GM18907 (cell line): ENCODE measurements at regions not wholly inside any gene's neighbourhood (a gene's known extent, or its start where the extent isn't known, plus 50 kb on each side); places are given as distances from the start of the nearest gene placed in this dataset.
A peak's percentile ranks its signal among the peaks of the same experiment; 100 is the strongest.
"Not testable (repeated sequence)": the region's sequence is repeated elsewhere in the genome, so short reads cannot be mapped to it uniquely, and the experiment has no call there.

Experiments
- ATAC-seq: cut with Tn5 transposase; IDR thresholded peaks from one replicate; pipeline ENCODE4 v1.9.1; 2021; ENCODE audit warnings: mild to moderate bottlenecking, moderate library complexity; ENCODE audit not compliant: unreplicated experiment

DNA sequence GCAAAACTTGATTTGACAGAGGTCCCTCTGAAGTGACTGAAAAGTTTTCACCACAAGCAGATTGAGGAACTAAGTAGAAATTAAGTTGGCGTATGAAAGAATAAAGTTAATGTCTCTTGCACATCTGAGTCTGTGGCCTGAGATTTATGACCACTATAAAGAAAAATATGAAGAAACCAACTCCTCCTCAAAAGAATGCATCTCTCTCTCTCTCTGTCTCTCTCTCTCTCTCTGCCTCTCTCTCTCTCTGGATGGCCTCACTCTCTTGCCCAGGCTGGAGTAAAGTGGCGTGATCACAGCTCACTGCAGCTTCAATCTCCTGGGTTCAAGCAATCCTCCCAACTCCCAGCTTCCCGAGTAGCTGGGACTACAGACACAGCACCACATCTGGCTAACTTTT lies 55.2 kb downstream of the RPL22L1 start:
- no peak for ATAC-seq

DNA sequence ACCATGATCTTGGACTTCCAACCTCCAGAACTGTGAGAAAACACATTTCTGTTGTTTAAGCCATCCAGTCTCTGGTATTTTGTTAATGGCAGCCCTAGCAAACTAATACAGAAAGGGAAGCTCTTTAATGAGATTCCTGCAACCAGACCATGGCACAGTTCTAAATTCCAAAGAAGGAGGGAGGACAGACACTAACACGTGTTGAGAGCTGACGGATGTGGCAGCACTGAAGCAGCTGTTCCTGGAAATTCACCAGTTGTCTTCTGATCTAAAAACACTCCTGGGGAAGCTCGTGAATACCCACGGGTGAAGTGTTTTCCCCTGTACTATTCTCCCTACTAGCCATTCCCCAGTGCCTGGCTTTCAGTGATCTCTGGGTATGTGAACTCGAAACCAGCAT lies 56.7 kb downstream of the RPL22L1 start:
- ATAC-seq: no peak

DNA sequence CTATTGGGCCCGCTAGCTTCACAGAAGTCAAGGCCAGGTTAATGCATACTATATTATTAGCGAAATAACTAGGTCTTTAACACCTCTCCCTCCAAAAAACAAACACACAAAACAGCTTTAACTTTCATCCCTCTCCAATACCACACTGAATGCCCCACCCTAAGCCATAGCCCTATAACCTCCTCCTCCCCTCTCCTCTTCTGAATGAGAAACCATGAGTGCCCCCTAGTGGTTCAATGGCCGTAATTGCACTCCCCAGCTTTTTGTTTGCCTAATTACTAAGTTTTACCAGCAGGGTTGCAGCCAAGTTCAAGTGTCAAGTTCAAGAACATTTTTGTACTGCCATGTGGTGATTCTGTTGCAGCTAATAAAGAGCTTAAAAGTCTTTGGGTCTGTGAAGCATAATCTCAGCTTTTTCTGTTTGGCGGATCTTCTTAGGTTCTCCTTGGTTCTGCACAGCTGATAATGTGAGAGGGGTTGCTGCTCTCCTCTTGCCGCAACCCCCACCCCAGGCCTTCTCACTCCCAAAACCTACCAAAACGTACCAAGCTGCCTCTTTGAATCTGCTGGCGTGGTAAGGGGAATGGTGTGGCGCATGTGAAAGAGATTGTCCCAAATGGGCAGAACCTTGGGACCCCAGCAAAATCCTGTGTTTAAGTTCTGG lies 57.9 kb downstream of the RPL22L1 start:
- ATAC-seq: peak; percentile 82

DNA sequence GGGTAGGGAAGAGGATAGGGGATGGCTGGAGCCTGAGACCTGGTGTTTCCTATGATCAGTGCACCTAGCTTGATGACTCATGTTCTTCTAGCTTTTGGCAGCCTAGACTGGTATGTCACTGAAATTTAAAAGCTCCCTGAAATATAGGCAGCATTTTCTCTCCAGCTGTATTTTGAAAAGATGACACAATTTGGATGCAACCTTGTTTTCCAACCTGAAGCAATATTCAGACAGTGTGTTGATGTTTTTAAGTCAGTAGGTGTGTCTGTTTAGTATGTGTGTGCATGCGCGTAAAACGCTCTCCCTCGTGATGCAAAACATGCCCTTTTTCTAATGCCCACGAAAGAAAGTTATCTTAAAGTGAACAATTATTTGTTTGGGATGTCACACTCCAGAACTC lies 58.5 kb downstream of the RPL22L1 start:
- ATAC-seq: no peak

DNA sequence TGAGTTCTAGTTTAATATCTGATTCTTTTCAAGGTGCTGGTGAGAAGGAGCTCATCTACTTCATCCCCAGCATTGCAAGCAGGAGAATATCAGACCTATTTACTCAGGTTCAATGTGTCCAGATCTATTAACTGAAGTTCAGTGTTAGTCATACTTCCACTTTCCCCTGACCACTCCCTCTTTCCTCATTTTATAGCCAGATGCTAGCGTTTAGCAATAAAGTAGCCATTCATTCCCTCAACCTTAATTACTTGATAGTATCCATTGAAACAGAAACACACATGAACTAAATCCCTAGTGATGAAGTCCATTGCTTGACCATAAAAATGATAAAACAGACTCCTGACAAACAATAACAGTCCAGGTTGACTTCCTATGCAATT lies 60.0 kb downstream of the RPL22L1 start:
- no peak for ATAC-seq

DNA sequence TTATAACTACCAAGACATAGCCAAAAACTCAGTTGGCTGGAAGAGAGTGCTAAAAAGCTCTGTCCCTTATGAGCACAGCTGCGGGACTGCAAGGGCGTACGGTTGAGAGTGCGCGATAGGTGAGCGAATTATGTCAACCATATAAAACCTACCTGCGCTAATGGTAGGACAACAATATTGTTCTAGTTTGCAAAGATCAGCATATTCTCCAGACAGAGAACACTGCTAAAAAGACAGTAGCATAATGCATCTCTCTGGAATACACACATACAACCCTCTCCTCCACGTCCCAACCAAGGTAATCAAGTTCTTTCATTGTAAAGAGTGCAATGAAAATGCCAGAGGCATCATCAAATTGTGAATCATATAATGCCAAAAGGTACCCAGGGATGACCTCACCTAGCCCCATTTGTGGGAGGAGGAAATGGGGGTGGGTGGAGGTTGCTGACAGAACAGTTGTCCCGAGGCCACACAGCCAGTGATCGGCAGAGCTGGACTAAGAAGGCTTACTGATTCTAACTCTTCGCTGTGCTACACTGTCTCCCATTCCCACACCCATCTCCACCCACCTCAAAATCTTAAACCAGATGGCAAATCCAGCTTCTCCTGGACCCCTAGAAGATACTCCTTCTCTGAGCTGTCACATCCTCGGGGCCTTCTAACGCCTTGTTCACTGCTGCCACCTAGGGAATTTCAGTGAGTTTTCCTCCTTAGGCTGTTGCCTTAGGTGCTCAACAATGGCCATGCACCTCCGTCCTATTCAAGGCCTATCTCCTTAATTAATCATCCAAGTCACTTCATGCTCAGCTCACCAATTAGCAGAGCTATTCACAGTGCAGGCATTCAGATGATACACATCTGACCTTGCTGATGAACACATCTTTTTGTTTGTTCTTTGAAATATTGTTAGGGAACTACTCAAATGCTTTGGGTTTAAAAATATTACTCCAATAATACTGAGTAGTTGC lies 60.7 kb downstream of the RPL22L1 start:
- ATAC-seq: no peak

DNA sequence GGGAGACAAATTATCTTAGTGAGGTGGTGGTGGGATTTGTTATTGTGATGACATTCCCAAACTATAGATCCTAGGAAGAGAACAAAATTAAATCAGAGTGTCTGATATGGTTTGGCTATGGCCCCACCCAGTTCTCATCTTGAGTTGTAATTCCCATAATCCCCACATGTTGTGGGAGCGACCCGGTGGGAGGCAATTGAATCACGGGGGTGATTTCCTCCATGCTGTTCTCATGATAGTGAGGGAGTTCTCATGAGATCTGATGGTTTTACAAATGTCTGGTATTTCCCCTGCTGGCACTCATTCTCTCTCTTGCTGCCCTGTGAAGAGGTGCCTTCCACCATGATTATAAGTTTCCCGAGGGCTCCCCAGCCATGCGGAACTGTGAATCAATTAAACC lies 62.0 kb downstream of the RPL22L1 start:
- ATAC-seq: no peak

DNA sequence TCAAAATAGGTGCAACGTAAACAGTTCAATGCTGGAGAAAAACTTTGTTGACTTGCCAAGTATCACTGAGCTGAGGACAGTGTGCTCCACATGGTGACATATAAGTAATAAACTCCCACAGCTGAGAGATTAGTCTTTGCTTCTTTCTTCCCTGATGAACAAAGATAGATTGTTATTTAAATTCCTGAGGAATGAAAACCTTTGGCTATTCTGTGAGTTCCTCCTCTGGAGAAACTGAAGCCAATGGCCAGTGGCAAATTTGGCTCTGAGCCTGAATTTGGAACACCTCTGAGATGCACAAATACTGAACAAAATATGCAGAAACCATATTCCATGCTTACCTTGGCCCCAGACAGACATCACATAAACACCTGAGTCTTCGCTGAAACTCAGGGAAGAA lies 63.3 kb downstream of the RPL22L1 start:
- ATAC-seq: no peak

DNA sequence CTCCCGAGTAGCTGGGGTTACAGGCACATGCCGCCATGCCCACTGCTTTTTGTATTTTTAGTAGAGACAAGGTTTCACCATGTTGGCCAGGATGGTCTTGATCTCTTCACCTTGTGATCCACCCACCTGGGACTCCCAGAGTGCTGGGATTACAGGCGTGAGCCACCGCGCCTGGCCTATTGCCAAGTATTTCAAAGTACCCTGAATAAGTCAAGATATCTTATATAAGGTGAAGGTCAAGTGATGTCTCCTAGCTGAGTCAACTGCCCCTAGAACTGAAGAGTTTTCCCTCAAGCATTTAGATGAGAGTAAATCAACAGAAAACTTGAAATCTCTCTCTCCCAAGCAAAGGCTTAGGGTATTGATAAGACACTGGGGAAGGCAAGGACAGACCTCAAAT lies 63.9 kb downstream of the RPL22L1 start:
- ATAC-seq: no peak

DNA sequence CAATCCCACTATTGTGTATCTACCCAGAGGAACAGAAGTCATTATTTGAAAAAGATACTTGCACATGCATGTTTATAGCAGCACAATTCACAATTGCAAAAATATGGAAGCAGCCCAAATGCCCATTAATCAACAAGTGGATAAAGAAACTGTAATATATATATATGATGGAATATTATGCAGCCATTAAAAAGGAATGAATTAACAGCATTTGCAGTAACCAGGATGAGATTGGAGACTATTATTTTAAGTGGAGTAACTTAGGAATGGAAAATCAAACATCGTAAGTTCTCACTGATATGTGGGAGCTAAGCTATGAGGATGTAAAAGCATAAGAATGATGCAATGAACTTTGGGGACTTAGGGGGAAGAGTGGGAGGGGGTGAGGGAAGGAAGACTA lies 64.7 kb downstream of the RPL22L1 start:
- ATAC-seq: not testable (repeated sequence)

DNA sequence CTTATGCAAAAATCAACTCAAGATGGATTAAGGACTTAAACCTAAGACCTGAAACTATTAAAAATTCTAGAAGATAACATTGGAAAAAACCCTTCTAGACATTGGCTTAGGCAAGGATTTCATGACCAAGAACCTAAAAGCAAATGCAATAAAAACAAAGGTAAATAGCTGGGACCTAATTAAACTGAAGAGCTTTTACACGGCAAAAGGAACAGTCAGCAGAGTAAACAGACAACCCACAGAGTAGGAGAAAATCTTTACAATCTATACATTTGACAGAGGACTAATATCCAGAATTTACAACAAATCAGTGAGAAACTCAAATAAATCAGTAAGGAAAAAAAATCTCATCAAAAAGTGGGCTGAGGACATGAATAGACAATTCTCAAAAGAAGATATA lies 65.4 kb downstream of the RPL22L1 start:
- ATAC-seq: not testable (repeated sequence)

DNA sequence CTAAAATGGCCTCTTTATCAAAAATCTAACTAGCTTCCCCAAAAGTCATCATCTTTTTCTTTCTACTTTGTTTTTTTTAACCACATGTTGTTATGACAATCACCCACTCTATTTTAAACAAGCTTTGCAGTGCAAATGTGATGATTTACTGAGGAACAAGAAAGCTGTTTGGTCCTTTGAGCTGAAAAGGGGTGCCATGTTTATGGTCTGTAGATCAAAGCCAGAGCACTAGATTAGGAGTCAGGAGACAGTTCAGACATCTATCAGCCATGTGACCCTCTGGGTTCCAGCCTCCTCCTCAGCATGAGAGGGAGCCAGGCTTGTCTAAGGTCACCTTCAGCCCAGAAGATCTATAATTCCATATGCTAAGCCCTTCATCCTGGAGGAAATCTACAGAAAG lies 65.9 kb downstream of the RPL22L1 start:
- ATAC-seq: no peak

DNA sequence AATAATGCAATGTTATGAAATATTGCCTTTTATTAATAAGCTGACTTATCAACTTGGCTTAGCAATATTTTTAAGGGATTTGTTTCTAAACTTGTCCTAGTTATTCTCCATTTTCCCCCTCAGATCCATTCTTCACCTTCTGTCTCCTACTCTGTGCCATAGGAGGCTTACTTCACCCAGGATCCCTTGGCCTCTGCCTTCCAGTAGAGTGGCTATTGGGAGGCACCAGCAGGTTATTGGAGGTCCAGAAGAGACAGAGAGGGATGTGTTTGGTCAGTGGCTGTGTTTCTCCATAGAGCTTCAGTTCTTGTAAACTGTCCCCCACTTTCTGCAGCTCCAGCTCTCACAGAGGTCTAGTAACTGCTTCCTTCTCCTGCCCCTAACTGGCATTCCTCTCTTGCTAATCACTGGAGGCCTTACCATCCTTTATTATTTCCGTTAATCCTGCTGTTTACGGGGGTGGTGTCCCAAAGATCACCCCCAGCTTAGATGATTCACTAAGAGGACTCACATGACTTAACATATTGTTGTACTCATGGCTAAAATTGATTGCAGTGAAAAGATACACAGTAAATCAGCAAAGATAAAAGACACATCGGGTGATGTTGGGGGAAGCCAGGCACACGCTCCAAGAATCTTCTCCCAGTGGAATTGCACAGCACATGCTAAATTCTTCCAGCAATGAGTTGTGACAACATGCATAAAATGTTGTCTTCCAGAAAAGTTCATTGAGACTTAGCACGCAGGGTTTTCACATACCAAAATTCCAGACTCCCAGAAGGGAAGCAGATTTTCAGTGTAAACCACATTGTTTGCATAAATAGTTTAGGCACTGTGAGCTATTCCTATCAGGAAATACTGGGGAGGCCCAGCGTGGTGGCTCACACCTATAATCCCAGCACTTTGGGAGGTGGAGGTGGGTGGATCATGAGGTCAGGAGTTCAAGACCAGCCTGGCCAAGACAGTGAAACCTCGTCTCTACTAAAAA lies 67.5 kb downstream of the RPL22L1 start:
- no peak for ATAC-seq

DNA sequence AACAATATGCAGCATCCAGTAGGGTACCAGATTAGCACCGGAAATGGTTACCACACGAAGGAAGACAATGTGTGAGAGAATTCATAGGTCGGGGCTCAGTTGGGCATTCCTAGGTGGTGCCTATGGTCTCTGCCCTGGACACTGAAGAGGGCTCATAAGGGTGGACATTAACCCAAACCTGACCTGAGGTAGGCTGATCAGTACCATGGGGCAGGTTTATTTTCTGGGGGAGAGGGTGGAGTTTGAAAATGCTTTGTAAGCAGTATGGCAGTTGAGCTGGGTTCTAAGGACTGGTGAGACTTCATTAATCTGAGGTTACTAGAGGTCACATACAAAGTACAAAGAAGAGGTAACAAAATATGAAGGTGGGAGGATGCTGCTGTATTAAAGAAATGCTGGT lies 68.4 kb downstream of the RPL22L1 start:
- ATAC-seq: no peak

DNA sequence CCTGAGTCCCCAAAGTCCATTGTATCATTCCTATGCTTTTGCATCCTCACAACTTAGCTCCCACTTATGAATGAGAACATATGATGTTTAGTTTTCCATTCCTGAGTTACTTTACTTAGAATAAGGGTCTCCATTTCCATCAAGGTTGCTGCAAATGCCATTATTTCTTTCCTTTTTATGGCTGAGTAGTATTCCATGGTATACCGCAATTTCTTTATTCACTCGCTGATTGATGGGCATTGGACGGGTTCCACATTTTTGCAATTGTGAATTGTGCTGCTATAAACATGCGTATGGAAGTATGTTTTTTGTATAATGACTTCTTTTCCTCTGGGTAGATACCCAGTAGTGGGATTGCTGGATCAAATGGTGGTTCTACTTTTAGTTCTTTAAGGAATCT lies 69.7 kb downstream of the RPL22L1 start:
- not testable (repeated sequence) for ATAC-seq

DNA sequence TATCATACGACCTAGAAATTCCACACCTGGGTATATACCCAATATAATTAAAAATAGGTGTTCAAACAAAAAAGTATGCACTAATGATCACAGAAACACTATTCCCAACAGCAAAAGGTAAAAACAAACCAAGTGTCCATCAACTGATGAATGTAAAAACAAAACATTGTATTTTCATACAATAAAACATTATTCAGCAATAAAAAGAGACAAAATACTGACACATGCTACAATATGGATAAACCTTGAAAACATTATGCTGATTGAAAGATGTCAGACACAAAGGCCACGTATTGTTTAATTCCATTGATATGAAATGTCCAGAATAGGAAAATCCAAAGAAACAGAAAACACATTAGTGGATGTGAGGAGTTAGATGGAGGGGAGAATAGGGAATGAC lies 71.0 kb downstream of the RPL22L1 start:
- ATAC-seq: no peak

DNA sequence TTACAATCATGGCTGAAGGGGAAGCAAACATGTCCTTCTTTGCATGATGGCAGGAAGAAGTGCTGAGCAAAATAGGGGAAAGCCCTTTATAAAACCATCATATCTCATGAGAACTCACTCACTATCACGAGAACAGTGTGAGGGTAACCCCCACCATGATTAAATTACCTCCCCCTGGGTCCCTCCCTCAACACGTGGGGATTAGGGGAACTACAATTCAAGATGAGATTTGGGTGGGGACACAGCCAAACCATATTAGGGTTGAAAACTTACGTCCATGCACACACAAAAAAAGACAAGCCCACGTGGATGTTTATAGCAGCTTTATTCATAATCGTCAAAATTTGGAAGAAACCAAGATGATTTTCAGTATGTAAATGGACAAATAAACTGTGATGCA lies 72.3 kb downstream of the RPL22L1 start:
- no peak for ATAC-seq

DNA sequence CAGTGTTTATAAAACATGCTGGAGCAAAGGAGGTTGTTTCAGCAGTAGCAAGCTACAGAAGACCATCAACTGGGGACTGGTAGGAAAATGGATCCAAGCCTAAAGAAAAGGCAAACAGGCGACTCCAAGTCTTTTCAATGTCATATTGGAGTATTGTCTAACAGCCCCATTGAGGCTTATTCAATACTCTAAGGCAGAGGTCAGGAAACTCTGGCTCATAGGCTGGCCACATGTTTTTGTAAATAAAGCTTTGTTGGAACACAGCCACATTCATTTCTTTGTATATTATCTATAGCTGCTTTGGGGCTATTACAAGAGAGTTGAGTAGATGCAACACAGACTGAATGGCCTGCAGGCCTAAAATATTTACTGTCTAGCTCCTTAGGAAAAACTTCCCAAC lies 77.5 kb downstream of the RPL22L1 start:
- ATAC-seq: no peak

DNA sequence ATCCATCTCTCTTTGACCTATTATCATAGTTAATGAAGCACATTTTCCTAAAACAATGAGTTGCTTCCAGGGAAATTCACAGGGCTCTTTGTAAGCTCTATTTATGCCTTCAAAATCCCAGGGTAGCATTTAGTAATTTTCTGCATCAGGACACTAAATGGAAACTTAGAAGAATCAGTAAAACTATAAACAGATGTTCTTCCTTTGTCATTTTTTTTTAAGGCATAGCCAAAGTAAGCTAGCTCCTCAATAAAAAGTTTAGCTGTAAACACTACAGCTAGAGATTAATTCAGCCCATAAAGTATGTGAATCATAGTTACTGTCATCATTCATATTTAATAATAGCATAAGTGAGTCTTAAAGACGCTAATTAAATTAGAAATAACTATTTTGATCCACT lies 79.3 kb downstream of the RPL22L1 start:
- ATAC-seq: no peak

DNA sequence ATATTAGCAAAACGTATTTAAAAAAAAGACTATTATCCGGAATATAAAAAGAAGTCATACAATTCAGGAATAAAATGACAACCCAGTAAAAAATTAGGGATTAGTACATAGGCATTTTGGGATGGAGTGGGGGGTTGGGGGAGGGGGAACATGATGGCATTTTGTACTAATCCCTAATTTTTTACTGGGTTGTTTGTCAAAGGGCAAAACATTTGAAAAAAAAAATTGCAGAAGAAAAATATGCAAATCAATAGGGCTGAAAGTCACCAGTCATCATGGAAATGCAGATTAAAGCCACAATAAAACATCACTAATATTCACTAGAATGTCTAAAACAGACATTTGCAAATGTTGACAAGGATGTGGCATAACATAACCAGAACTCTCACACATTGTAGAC lies 82.5 kb downstream of the RPL22L1 start:
- no peak for ATAC-seq

DNA sequence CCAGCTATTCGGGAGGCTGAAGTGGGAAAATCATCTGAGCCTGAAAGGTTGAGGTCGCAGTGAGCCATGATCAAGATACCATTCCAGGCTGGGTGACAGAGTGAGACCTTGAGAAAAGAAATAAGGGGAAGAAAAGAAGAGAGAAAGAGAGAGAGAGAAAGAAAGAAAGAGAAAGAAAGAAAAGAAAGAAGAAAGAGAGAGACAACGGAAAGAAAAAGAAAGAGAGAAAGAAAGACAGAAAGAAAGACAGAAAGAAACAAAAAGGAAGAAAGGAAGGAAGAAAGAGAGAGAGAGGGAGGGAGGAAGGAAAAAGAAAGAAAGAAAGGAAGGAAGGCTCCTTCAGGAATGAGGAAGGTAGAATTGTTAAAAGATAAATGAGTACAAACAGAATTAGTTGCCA lies 84.5 kb downstream of the RPL22L1 start:
- no peak for ATAC-seq
